GM19467 (cell line): ENCODE measurements at regions not wholly inside any gene's neighbourhood (a gene's known extent, or its start where the extent isn't known, plus 50 kb on each side); places are given as distances from the start of the nearest gene placed in this dataset.
A peak's percentile ranks its signal among the peaks of the same experiment; 100 is the strongest.
"Not testable (repeated sequence)": the region's sequence is repeated elsewhere in the genome, so short reads cannot be mapped to it uniquely, and the experiment has no call there.

ENCODE experiments used
- ATAC-seq: cut with Tn5 transposase; IDR thresholded peaks from one replicate; pipeline ENCODE4 v1.9.1; 2021; ENCODE audit warnings: mild to moderate bottlenecking, moderate library complexity; ENCODE audit not compliant: unreplicated experiment

DNA sequence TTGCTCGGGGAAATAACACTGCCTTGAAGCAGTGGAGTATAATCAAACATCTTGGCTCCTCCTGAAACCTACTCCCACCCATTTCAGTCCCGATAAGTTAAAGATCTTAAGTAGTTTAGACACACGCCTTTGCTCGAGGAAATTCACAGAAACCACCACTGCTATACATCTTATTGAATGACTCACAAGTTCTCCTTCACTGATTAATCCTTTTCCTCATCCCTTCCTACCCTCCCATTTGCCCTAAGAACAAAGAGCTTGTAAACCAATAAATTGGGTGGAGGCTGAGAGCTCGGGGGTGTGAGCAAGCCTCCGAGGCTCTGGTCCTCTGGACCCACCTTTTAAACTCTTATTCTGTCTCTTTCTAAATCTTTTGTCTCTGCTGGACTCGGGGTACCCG lies 86.5 kb downstream of the XCL2 start:
- not testable (repeated sequence) for ATAC-seq

DNA sequence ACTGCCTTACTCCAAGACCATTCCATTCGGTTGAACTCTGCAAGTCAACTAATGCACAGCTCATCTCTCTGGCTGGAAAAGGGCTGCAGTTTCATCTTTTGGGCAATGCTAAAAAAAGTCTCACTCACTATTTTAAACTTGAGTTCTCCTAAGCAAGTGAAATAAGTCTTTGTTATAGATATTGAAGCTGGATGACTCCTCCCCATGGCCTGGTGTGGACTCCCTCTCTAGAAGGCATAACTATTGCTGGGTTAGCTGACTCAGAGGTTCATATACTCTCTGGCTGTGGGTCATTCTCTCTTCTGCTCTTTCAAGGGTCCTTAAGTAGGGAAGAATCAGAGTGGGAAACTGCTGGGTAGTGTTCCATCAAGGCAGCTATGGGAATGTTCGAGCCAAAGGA lies 88.0 kb downstream of the XCL2 start:
- ATAC-seq = no peak

DNA sequence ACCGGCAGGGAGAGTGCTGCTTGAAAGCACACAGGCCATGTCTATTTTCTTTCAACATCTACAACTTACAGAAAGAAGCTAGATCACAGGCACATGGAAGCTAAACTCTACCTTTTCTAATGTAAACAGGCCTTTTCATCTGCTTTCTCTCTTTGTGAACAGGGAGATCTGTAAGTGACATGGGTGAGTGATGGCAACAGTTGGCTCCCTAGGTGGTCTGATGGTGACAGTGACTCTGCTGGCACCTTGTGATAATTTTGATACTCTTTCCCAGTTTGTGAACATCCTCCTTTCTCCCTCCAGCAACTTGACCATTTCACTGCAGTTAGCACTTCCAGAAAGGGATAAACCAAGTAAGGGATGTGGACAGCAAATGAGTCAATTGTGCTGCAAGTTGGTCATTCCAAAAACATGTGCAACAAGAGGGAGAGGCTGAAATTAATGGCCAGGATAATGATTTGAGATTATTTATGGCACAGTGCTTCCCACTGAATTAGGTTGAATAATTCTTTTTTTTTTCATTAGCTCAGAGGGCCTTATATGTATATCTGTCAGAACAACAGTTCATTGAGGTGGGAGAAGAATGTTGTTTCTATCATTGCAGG lies 89.5 kb downstream of the XCL2 start:
- ATAC-seq = no peak

DNA sequence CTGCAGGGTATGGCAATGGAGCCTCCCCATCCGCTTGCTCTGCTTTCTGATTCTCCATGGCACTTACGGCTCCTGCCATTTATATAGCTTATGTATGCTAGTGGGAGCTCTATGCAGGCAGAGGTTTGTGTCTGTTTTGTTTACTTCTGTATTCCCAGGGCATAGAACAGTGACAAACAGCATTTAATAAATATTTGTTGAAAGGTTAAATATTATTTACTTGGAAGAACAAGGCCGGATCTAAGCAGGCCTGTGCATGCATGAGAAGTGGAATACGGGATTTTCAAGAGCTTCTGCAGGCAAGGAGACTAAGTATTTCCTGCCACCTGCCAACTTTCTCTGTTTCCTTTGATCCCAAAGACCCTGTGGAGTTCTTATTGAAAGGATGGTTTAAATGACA lies 90.7 kb downstream of the XCL2 start:
- ATAC-seq = no peak

DNA sequence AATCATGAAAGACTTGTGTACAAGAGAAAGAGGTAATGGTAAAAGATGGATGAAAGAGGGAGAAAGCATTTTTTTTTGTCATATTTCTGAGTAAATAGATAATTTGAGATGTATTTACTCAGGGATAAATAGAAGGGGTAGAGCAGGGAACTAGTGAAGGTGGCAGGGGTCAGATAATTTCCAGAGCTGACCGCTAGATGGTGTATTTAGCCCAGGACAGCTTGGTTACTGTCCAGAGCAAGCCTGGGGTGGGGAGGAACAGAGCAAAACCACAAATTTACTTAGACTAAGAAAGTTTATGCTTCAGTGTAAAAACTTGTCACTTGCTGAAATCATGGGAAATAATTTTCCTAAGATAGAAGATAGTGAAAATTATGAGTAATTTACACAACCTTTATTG lies 91.5 kb downstream of the XCL2 start:
- ATAC-seq = no peak

DNA sequence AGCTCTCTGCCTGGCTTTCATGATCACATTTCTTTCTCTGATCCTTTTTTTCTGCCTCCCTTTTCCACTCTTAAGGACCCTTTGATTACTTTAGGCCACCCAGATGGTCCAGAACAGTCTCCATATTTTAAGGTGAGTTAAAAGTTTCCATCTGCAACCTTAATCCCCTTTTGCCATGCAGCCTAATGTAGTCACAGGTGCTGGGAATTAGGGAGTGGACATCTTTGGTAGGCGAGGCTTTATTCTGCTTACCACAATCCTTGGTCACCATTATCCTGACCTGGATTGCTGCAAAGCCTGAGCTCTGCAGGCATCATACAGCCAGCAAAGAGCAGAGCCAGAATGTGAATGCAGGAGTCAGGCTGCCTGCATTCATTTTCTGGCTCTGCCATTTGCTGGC lies 95.9 kb downstream of the XCL2 start:
- no peak for ATAC-seq

DNA sequence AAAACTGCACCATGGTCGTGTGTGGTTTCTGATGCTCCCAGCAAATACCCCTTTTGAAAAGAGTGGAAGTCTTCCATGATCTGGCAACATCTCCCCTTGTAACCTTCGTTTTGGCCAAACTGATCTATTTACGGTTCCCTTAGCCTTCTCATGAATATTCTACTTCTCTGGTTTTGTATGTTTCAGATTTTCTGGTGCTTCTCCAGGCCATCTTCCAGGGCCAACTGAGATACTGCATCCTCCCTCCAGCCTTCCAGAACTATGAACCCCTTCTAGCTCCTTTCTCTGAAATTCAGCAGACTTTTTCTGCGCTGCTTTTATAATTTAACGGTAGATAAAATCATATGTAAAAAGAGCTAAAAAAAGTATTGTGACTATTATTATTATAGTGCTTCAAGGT lies 97.7 kb downstream of the XCL2 start:
- ATAC-seq = no peak

DNA sequence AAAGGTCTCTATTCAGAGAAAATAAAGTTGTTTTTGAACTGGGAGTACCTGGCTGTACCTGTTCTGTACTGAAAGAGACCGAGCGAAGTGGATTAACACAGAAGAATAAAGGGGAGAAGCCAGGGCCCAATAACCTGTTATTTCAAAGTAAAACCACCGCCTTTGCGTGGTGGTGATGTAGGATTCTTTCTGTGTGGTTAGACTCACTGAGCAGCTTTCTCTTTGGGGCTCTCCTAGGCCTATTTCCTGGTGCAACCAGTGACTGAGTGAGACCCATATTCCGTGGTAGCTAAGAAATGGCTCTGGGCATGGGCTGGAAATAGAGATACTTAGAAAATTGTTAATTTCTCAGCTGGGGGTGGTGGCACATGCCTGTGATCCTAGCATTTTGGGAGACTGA lies 99.9 kb downstream of the XCL2 start:
- no peak for ATAC-seq

DNA sequence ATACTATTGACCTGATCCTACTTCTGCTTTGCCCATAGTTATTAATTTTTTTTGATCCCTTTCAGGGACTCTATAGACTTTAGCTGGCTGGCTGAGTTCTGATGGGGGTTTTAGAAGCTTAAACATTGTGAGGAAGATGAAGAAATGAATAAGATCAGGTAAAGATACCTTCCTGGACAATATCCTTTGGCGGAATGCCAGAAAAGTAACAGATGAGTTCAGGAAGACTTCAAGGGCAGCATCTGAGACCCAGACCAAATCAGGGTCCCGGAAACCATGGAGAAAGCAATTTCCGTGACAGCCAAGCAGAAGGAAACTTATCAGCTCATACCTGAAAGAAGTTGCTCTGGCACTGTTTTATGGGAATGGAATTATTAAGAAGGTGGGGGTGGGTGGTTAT lies 100.4 kb downstream of the XCL2 start:
- no peak for ATAC-seq

DNA sequence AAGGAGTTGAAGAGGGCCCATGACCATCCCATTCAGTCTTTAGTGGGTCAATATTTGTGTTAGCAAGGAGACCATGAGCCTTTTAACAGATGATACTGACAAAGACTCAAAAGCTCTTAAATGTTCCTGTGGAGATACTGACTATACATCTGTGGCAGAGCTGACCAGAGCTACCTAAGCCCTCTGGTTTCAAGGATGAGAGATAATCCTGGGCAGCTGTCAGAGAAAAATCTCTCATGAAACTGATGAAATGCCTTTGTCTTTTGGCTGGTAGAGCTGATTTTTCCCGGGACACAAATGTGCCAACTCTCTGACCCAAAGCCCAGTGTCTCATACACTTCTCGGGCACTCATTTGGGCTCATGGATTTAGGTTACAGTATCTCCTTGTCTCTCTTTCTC lies 100.9 kb downstream of the XCL2 start:
- ATAC-seq = no peak

DNA sequence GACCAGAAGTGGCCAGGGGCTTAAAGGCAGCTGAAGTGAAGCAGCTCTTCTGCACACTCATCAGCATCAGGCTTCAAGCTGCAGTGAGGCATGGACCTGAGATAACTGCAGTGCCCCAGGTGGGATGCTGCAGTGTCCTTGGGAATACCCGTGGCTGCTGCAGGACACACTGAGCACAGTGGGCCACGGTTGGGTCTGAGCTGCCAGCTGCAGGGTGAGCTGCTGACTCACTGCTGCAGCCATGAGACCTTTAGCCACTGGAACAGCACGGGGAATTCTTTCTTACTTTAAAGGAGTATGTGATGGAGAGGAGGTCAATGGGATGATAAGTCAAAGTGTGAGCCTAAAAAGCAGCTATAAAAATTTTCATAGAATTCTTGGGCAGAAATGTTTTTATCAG lies 102.1 kb downstream of the XCL2 start:
- ATAC-seq = no peak

DNA sequence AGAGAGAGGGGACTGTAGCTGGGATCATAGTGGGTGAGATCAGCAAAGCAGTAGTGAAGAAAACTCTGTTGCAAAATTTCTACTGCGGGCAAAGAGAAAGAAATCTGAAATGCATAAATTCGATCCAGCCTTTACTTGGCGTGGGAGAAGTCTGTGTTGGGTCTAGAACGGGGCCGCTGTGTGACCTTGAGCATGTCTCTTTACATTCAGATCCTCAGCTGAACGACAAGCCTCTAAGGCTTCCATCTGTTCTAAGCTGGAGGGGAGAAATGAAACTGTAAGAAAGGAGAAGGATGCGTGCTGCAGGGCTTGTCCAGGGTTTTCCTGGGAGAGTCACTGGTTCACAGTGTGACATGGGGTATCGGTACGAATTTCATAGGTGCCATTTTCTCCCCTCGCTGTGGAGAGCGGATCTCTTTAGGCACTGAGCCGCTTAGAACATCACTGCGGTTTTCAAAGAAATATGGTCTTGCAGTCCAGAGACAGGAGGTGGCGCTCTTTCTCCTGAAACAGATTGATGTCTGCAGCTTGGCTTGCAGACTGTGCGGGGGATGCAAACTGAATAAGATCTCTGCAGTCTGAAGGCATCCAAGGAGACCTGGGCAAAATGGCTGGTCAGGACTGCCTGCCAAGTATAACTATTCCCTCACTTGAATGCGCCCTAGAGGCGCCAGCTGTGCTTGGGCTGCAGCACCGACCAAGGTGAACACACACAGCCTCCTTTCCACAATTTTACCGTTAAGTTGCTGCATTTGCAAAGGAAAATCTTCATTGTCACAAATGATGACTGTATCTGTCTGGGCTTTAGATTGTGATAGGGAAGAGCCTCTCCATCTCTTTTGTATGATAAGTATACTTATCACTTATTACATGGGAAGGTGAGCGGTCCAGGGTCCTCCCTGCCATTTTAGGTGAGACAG lies 104.1 kb downstream of the XCL2 start:
- ATAC-seq = peak; percentile 77

DNA sequence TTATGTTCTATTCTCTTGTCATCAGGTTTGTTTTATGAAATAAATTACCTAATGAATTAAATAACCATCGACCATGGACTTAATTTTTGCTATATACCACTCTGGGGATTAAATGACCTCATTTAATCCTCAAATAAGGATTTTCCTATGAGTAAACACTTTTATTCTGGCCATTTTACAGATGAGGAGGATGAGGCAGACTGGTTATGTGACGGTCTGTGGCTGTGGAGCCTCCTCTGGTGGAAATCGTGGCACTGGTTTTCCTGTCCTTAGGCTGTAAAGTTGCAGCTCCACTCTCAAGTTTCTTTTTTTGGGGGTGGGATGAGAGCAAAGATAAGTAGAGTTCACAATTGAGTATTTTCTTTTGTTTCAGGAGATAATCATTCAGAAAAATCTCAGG lies 105.2 kb downstream of the XCL2 start:
- ATAC-seq = no peak

DNA sequence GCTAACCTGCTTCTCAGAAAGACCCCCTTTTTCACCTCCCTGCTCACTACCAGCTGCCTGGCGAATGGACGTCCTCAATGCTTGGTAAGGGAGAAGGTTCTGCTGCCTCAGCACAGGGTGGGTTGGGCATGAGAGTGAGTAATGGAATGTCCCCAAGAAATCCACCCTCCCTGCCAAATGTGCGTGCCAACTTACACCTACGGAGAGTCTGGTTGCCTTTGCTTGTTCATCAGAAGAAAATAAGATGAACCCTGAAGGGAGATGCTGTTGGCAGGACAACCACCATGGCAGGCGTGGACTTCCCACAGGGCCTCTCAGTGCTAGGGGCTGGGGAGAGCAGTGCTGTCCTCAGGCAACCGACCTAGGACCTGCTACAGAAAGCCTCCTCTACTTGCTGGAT lies 106.0 kb downstream of the XCL2 start:
- no peak for ATAC-seq

DNA sequence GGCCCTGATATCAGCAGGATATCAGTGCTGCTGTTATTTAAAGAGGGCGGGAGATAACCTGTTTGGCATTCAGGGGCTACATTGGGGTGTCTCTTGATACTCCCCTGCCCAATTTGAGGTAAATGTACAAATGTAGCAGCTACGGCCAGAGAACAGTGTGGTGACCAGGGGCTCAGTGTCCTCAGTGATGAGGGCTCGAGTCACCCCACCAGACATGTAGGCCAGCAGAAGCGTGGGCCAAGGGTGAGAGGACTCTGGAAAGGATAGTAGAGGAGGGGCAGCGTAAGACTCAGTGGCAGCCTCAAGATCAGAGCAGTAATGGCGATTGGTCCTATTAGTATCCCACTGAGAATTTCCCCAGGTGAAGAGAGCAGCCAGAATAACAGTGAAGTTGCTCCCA lies 108.4 kb downstream of the XCL2 start:
- ATAC-seq = no peak

DNA sequence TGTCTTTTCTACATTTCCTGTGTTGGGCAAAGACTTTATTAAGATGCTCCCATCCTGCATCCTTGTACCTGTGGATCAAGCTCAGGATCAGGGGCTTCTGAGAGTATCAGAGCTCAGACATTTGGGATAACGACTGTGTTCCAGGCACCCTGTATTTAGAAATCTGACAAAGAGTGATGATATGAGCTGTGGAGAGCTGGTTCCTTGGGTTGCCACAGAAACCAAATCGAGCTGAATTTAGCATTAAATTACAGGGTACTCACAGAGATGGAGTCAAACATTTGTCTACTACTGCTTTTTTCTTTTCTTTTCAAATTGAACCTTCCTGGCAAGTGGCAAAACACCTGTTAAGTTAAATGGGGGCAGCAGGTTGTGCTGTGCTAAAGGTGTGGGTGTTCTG lies 110.6 kb downstream of the XCL2 start:
- ATAC-seq = no peak

DNA sequence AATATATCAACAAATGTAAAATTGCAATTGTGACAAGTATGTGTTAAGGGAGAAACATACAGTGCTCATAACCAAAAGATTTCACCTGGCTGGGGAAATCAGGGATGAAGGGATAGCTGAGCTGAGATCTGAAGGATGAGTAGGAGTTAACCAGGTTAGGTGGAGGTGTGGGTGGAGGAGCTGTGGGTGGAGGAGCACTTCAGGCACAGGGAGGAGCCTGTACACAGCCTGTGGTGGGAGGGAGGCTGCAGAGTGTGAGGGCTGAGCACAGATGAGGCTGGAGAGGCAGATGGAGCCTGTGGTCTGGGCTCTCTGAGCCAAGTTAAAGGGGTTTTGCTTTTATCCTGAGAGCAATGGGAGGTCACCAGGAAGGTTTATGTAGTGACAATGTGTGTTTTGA lies 111.9 kb downstream of the XCL2 start:
- ATAC-seq = no peak

DNA sequence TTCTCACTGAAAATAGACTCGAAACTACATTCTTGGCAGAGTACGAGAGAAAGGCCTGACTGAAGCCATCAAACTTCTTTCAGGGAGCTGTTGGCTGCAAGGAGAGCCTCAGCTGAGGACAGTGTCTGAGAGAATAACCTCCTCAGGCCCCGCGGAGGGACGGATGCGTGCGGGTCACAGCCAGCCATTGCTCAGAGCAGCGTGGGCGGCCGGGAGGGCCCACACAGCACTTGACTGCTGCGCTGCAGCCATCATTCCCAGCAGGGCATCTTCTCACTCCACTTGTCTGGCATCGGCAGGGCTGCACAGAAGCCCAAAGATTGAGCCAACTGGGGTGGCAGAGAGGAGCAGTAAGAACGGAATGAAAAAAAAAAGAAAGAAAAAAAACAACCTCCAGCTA lies 113.5 kb downstream of the XCL2 start:
- ATAC-seq = no peak

DNA sequence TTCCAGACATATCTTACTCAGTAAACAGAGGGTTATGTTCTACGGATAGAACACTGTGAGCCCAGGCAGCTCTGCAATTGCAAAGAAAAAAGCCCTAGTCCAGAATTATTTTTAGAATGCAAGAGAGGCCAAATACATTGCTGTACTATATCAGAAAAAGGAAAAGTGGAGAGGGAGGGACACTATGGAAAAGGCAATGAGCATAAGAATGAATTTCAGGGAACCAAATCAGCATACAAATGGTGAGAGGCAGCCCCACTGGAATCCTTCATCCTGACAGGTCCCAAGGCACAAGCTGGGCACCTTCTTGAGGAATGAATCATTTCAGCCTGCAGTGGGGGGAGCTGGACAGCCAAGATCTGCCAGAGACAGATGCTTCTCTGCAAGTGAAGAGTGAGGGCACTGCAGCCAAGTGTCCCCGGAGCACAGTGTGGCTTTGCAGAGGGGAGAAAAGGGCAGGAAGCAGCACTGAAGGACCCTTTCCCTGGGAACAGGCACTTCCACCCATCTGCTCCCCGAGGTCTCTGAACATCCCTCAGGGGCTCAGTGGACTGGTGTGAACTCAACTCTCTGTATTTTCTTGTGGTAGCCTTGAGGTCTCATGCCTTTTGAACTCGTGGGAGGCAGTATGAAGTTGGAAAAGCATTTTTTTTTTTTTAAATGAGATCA lies 115.6 kb downstream of the XCL2 start:
- no peak for ATAC-seq

DNA sequence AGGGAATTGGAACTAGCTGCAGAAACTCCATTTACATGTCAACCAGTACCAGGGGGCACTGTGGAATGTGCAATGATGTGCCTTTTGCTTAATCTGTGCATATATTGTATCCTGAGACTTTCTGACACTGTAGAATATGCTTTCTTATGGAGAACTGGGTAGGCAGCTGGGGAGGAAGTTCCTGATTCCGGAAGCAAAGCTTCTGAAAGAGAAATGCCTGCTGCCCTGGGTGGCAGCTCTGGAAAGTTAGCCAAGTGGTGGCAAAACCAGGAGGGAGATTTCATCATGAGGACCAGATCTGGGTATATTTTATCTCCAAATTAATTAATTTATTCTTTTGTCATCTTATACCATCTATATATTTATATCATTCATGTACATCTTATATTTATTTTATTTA lies 116.7 kb downstream of the XCL2 start:
- ATAC-seq = no peak

DNA sequence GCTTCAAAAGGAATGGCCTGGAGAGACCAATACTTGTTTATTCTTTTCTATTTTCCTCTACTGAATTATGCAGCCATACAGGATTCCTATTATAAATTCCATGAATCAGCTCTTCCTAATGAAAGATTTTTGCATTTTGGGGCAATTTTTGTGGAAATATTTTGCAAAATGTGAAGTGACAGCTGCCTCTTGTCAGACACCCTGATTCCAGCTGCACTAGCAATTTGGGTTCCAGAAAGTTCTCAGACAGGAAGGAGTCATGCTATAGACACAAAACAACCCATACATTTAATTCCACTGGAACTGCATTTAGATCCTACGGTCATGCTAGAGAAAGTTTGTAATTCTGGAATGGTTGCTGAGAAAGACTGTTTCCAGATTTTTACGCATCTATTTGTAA lies 119.5 kb downstream of the XCL2 start:
- no peak for ATAC-seq

DNA sequence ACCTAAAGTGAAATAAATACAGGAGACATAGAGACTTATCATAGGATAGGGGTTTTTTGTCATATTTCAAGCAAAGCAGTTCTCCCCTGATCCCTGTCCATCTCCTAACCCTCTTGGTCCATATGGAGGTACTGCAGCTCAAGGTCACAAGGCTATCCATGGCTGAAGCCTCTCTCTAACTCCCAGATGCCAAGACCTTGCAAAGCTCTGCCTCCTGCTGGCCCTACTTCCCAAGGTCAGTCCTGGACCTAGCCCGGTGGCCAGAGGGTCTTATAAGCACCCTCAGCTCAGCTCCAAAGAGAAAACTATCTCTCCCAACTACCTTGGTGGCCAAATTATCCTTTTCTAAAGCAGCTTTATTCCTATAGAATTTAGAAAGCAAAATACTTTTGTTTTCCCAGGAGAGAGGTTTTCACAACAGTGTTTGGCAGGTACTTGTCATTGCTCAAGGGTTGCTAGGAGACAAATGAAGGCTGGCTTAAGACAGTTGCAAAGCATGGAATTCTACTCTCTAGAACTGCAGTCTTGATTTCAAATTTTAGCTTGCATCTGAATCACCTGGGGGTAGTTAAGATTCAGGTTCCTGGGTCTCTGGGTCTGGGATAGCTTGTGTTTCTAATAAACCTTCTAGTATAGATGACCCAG lies 121.5 kb downstream of the XCL2 start:
- no peak for ATAC-seq
